GM10266 (cell line): ENCODE measurements at regions not wholly inside any gene's neighbourhood (a gene's known extent, or its start where the extent isn't known, plus 50 kb on each side); places are given as distances from the start of the nearest gene placed in this dataset.

ENCODE experiments used
- DNase-seq: peaks from one replicate; pipeline ENCODE4 v3.0.0; 2012; ENCODE audit errors: extremely low spot score
- TF ChIP-seq, protein P1 (sequence below): IDR thresholded peaks from 2 replicates; pipeline ENCODE4 v1.5.1; 2012; ENCODE audit warnings: mild to moderate bottlenecking, low read depth; ENCODE audit not compliant: control insufficient read depth, insufficient read depth; ENCODE audit errors: missing control alignments

DNA sequence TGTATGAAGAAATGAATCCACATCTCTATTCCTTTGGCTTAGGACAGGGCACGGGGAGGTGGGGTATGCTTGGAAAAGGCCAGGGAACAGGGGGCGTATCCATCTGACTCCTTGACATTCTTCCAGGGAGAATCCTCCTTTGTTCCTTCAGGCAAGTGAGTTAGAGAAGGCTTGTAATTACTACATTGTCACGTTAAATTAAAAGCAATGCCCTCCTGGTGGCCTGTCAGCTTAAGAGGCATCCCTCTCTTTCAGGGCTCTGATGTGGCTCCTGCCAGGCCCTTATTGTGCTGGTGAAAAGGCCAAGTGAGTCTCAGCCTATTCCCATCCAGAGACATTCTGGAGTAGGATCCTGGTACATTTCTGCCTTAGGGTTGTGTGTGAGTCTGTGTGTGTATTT lies 128.3 kb downstream of the FOXA2 start:
- TF ChIP-seq, protein P1, sequence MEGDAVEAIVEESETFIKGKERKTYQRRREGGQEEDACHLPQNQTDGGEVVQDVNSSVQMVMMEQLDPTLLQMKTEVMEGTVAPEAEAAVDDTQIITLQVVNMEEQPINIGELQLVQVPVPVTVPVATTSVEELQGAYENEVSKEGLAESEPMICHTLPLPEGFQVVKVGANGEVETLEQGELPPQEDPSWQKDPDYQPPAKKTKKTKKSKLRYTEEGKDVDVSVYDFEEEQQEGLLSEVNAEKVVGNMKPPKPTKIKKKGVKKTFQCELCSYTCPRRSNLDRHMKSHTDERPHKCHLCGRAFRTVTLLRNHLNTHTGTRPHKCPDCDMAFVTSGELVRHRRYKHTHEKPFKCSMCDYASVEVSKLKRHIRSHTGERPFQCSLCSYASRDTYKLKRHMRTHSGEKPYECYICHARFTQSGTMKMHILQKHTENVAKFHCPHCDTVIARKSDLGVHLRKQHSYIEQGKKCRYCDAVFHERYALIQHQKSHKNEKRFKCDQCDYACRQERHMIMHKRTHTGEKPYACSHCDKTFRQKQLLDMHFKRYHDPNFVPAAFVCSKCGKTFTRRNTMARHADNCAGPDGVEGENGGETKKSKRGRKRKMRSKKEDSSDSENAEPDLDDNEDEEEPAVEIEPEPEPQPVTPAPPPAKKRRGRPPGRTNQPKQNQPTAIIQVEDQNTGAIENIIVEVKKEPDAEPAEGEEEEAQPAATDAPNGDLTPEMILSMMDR = no peak
- no peak for DNase-seq

DNA sequence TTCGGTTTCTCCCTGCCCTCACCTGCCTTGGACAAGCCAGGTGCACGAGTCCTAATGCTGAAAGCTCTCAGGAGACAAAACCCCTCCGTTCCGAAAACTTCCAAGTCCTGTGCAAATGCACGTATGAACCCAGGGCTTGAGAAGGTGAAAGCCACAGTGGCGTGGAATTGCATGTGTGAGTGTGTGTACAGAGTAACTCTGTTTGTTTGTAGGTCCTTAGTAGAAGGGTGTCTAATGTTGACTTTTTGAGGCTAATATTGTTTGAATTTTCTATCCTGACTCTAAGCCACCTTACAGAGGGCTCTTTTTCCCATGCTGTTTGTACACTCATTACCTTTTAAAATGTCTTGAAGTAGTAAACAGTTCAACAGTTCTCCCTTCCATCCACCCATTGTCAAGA lies 129.1 kb downstream of the FOXA2 start:
- TF ChIP-seq, protein P1 = no peak
- no peak for DNase-seq

DNA sequence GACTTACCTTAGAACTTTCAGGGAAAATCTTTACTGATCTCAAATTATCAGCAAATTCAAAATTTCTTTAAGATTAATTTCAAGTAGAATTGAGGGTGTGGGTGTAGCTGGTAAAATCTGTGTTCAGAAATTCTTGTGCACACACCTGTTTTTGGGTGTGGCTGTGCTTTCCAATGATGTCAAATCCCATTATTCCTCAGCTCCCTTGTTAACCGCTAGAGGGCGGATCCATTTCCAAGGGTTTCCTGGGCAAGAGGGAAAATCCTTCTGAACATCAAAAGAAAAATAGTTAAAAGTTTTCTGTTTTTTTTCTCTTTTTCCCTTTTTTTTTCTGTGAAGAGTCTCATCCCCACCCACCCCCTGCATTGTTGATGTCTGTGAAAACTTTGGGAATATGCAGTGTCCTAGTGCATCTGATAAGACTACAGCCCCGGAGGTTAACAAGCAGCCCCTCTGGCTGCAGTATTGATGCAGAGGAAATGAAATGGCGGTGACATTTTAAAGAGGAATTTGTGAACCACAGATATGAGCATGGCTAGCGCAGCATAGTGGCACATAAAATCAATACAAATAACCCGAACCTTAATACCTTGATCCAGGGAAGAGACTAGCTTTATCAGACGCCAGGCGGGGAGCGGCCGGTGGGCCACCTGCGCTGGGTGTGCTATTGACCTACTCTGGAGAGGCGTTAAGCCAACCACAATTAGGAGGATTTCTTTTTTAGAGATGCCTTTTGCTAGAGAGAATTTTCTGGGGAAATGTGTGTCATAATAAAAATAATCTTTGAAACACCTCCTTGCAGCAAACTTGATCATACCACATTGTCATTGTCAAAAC lies 130.9 kb downstream of the FOXA2 start:
- TF ChIP-seq, protein P1 = peak; percentile 16
- DNase-seq = no peak

DNA sequence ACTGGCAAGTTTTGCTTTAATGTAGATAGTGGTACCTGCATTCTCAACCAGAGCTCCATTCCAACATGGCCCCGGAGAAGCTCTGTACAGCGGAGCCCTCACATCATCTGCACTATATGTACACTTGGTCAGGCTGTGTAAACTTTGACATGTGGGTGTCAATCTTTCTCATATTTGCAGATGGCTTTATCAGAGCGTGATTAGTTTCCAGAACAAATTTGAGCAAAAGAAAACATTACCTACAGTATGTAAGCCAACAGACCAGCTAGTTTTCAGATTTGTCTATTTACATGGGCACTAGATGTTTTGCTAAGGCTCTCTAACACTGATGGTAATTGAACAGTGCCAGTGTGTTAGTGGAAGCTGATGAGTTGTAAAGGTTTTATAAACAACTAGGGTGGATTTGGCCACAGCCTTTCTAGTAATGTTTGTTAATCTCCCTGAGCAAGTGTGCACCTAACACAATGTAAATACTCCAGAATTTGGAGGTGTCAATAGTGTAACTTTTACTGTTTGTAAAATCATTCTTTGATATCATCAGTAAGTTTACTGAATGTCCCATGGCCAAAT lies 131.8 kb downstream of the FOXA2 start:
- TF ChIP-seq, protein P1 = no peak
- DNase-seq = no peak

DNA sequence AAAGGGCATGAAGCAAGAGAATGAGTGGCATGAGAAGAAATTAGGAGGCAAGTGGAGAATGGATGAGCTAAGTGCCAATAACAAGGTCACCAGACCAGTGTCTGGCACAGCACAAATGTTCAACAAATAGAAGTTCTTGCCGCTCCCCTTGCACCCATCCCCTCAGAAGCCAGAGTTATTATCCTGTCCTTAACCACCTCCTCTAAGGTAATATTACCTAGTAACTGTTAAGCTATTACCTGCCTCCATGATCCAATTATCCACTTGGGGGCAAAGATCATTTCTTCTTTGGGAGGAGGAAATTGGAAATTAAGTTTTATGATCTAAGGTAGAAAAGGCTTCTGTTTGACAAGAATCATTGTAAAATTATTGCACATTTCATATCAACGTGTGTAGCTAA lies 133.8 kb downstream of the FOXA2 start:
- TF ChIP-seq, protein P1 = no peak
- DNase-seq = no peak

DNA sequence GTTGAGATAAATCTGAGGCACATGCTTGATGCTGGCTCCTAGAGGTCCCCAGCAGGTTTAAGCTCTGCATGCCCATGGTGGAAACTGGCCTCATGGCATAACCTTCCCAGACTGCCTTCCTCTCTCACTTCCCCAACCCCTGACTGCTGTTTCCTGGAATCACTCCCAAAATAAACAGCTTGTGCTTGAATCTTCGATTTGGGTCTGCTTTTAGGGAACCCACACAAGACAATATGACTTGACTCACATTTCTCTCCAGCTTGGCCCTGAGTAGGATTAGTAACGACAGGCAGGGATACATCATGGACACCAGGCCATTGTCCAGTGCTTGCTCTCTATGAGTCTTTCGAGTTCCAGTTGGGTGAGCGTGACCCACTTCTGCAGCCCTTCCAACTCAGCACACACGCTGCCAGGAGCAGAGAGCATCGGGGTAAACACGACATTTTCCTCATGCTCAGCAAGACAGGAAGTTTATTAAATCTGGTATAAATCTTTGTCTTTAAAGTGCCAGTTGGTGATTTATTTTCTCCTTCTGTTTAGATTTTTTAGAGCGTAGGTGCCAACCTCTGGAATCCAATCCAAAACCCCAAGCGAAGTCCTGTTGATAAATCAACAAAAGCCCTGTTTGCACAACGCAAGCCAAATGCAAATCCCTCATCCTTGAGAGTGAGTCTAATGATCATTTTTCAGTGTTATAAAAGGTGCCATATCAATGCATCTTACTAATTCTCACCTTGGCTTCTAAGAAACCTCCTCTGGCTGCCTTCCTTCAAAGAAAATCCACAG lies 135.0 kb downstream of the FOXA2 start:
- TF ChIP-seq, protein P1 = no peak
- no peak for DNase-seq
